ENCODE measurements at regions not wholly inside any gene's neighbourhood (a gene's known extent, or its start where the extent isn't known, plus 50 kb on each side); places are given as distances from the start of the nearest gene placed in this dataset.

GRCh38 chr5:51138164-51138563 is 245.1 kb upstream of the ISL1 start:
- no peak for DNase-seq (ENCODE audit: low read depth, low spot score)
- no peak overlapping the region for H2AFZ ChIP-seq (ENCODE audit: control insufficient read depth, low read depth, low read length)
- TF ChIP-seq BRCA1 (IDR thresholded peaks at IDR 0.05; ENCODE audit: low read depth, low read length) (no peak), TARDBP (IDR thresholded peaks at IDR 0.05; ENCODE audit: borderline replicate concordance) (no peak), ATF2 (IDR thresholded peaks at IDR 0.05; ENCODE audit: low read length) (no peak), KDM1A (IDR thresholded peaks at IDR 0.05; ENCODE audit: borderline replicate concordance) (no peak), MEF2B (IDR thresholded peaks at IDR 0.05; ENCODE audit: partially characterized antibody, poor library complexity, severe bottlenecking) (no peak), SIX5 (IDR thresholded peaks at IDR 0.05; ENCODE audit: low read depth, low read length, severe bottlenecking) (no peak)
- TF ChIP-seq, protein P1, sequence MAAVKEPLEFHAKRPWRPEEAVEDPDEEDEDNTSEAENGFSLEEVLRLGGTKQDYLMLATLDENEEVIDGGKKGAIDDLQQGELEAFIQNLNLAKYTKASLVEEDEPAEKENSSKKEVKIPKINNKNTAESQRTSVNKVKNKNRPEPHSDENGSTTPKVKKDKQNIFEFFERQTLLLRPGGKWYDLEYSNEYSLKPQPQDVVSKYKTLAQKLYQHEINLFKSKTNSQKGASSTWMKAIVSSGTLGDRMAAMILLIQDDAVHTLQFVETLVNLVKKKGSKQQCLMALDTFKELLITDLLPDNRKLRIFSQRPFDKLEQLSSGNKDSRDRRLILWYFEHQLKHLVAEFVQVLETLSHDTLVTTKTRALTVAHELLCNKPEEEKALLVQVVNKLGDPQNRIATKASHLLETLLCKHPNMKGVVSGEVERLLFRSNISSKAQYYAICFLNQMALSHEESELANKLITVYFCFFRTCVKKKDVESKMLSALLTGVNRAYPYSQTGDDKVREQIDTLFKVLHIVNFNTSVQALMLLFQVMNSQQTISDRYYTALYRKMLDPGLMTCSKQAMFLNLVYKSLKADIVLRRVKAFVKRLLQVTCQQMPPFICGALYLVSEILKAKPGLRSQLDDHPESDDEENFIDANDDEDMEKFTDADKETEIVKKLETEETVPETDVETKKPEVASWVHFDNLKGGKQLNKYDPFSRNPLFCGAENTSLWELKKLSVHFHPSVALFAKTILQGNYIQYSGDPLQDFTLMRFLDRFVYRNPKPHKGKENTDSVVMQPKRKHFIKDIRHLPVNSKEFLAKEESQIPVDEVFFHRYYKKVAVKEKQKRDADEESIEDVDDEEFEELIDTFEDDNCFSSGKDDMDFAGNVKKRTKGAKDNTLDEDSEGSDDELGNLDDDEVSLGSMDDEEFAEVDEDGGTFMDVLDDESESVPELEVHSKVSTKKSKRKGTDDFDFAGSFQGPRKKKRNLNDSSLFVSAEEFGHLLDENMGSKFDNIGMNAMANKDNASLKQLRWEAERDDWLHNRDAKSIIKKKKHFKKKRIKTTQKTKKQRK (IDR thresholded peaks at IDR 0.05; ENCODE audit: low read depth, low read length), result no peak
- H3K4me3 ChIP-seq, result no peak overlapping the region
- ChIA-PET RAD21 (ENCODE audit: unreplicated experiment) (no interaction called here), POLR2A (no interaction called here), CTCF (no interaction called here), SMC1A (ENCODE audit: uncharacterized antibody, unreplicated experiment) (no interaction called here)
- intact Hi-C loops (cut with micrococcal nuclease; ENCODE audit: unreplicated experiment), result no loop called here
- no peak overlapping the region for H3K4me2 ChIP-seq (ENCODE audit: control insufficient read depth, insufficient read depth)
- no peaks in the 10 kb centered on the region for H4K20me1 ChIP-seq (ENCODE audit: control insufficient read depth, insufficient read depth)
- H3K27me3 ChIP-seq (replicated peaks in 1 of 2; ENCODE audit: control insufficient read depth in 2 of 2, insufficient read depth in 2 of 2, low read length in 1 of 2), result no peaks in the 10 kb centered on the region
- H3K79me2 ChIP-seq (ENCODE audit: control insufficient read depth, insufficient read depth, low read length), result no peaks in the 10 kb centered on the region
- FAIRE-seq, result no peak
- no TSS peak for BruUV-seq (replicated peaks)
- in situ Hi-C loops (cut with MboI), result no loop called here
- H3K9me3 ChIP-seq (replicated peaks; ENCODE audit: control insufficient read depth, insufficient read depth, low read length), result no peaks in the 10 kb centered on the region
- no peak overlapping the region for H3K9ac ChIP-seq (ENCODE audit: control insufficient read depth, insufficient read depth, low read length)
- WGBS (ENCODE audit: insufficient coverage, insufficient replicate concordance, low lambda C conversion rate, missing lambda C conversion rate), result 0% methylated on average over 2 of the region's 2 CpGs
- ATAC-seq, result no peak
- no peaks in the 10 kb centered on the region for H3K4me1 ChIP-seq (ENCODE audit: control insufficient read depth, insufficient read depth, low read length)
- no peak overlapping the region for H3K27ac ChIP-seq (ENCODE audit: control insufficient read depth, insufficient read depth)
- no peaks in the 10 kb centered on the region for H3K36me3 ChIP-seq (ENCODE audit: control insufficient read depth in 2 of 2, insufficient read depth in 2 of 2, low read length in 1 of 2)

Data from GM12878 (cell line).